Thyroid gland (tissue), 4 donors: ENCODE measurements at regions not wholly inside any gene's neighbourhood (a gene's known extent, or its start where the extent isn't known, plus 50 kb on each side); places are given as distances from the start of the nearest gene placed in this dataset.

Experiments
- POLR2A ChIP-seq, 2 donors: fragments of 450-650 bp; IDR thresholded peaks; one replicate each; pipeline ENCODE4 v1.6.1; 2017; ENCODE audit warnings: antibody characterized with exemption in 2 of 2, mild to moderate bottlenecking in 2 of 2, moderate library complexity in 1 of 2
- TF ChIP-seq, protein P1 (sequence below), 6 experiments: fragments of 200-600 bp in 3 of 6; fragments of 450-650 bp in 3 of 6; sonication (generic) in 3 of 6; IDR thresholded peaks; one replicate each; pipeline ENCODE4 v1.5.1; 2016 to 2019; ENCODE audit warnings: antibody characterized with exemption in 6 of 6, mild to moderate bottlenecking in 2 of 6, inconsistent platforms in 1 of 6, moderate library complexity in 1 of 6

DNA sequence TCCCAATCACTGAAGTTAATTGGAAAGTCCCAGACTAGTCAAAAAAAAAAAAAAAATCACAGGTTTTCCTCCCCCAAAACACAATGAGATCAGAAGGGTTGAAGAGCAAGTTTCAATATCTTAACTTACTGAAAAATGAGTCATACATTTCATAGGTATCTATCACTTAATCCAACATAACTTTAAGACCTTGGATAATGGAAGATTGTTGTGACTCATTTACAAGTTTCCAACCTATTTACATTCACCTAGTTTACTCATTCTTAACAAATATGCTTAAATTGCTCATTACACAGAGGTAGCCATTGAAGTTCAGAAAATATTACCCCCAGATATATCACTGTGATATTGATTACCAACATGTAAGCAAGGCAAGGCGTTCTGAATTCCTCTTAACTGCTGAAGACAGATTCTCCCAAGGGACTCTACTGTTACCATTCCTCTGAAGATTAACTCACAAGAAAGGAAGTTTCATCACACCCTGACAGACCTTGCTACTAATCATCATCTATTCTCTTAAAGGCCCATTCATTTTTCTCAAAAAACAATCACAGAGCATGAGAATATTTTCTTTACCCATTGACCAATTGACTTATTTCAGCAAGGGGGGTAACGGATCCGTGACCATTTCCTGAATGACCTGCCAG, 563.8 kb downstream of the TLE1 start:
- TF ChIP-seq, protein P1, sequence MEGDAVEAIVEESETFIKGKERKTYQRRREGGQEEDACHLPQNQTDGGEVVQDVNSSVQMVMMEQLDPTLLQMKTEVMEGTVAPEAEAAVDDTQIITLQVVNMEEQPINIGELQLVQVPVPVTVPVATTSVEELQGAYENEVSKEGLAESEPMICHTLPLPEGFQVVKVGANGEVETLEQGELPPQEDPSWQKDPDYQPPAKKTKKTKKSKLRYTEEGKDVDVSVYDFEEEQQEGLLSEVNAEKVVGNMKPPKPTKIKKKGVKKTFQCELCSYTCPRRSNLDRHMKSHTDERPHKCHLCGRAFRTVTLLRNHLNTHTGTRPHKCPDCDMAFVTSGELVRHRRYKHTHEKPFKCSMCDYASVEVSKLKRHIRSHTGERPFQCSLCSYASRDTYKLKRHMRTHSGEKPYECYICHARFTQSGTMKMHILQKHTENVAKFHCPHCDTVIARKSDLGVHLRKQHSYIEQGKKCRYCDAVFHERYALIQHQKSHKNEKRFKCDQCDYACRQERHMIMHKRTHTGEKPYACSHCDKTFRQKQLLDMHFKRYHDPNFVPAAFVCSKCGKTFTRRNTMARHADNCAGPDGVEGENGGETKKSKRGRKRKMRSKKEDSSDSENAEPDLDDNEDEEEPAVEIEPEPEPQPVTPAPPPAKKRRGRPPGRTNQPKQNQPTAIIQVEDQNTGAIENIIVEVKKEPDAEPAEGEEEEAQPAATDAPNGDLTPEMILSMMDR (IDR thresholded peaks at IDR 0.05): no peak
- TF ChIP-seq POLR2A (IDR thresholded peaks at IDR 0.05): no peak
